ENCODE measurements at regions not wholly inside any gene's neighbourhood (a gene's known extent, or its start where the extent isn't known, plus 50 kb on each side); places are given as distances from the start of the nearest gene placed in this dataset.

DNA sequence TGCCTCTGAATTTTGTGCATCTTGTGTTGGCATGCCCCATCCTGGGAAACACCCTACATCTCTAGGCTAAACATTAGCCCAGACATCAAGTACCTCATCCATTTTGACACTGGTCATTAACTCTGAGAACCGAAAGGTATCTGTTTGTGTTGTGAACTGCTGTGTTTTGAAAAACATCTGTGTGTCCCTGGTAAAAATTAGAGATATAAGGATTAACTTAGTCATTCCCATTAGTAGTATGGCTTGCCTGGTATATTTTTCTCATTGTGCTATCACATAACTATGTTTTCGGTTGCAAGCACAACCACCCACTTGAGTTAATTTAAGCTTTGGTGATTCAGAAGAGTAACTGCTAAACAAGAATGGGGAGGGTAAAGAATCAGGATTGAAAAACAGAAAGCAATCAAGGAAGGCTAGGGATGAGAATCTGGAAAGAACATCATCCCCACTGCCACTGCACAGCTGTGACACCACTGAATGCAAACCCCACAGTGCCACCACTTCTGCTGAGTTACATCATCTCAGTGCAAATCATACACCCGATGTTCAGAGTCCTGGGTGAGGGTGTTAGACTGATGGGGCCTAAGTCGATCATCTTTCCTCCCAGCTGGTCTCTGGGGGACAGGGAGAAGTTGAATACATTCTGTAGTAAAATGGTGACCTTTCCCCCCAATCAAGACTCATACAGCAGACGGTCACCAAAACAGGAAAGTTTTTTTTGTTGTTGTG lies 234.0 kb downstream of the EPHA4 start:
- Histone ChIP-seq H3K27me3 (ENCODE audit: control insufficient read depth in 2 of 2, insufficient read depth in 1 of 2, low read length in 1 of 2) (no peaks in the 10 kb centered on the region), H3K4me3 (ENCODE audit: low read length in 2 of 2) (no peak overlapping the region), H3K4me1 (ENCODE audit: control insufficient read depth in 2 of 2, insufficient read depth in 2 of 2, low read length in 2 of 2) (no peaks in the 10 kb centered on the region), H3K9me3 (ENCODE audit: control insufficient read depth in 2 of 2, insufficient read depth in 1 of 2, low read length in 1 of 2) (no peaks in the 10 kb centered on the region), H3K27ac (ENCODE audit: low read depth in 1 of 2, low read length in 1 of 2) (no peak overlapping the region), H3K36me3 (ENCODE audit: control insufficient read depth in 2 of 2, insufficient read depth in 2 of 2, low read length in 1 of 2) (no peaks in the 10 kb centered on the region)
- DNase-seq (ENCODE audit: low read depth in 6 of 9, low spot score in 9 of 9), result no peak
- 94% methylated on average over 5 of the region's 5 CpGs for WGBS

DNA sequence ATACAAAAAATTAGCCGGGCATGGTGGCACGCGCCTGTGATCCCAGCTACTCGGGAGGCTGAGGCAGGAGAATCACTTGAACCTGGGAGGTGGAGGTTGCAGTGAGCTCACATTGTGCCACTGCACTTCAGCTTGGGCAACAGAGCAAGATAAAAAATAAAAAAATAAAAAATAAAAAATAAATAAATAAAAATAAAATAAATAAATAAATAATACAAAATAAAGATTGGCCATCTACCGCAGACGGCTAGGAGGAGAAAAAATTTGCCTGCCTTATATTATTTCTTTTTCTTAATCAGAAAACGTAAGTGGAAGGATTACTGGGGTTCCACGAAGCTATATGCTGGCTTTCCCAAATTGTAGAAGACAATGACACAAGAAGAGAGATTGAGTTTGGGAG lies 229.7 kb downstream of the EPHA4 start:
- Histone ChIP-seq H3K27me3 (ENCODE audit: control insufficient read depth in 2 of 2, insufficient read depth in 1 of 2, low read length in 1 of 2) (no peaks in the 10 kb centered on the region), H3K36me3 (ENCODE audit: control insufficient read depth in 2 of 2, insufficient read depth in 2 of 2, low read length in 1 of 2) (no peaks in the 10 kb centered on the region), H3K4me1 (ENCODE audit: control insufficient read depth in 2 of 2, insufficient read depth in 2 of 2, low read length in 2 of 2) (no peaks in the 10 kb centered on the region), H3K27ac (ENCODE audit: low read depth in 1 of 2, low read length in 1 of 2) (no peak overlapping the region), H3K4me3 (ENCODE audit: low read length in 2 of 2) (no peak overlapping the region), H3K9me3 (ENCODE audit: control insufficient read depth in 2 of 2, insufficient read depth in 1 of 2, low read length in 1 of 2) (no peaks in the 10 kb centered on the region)
- DNase-seq (ENCODE audit: low read depth in 6 of 9, low spot score in 9 of 9), result no peak
- WGBS, result 92% methylated on average over 8 of the region's 8 CpGs

DNA sequence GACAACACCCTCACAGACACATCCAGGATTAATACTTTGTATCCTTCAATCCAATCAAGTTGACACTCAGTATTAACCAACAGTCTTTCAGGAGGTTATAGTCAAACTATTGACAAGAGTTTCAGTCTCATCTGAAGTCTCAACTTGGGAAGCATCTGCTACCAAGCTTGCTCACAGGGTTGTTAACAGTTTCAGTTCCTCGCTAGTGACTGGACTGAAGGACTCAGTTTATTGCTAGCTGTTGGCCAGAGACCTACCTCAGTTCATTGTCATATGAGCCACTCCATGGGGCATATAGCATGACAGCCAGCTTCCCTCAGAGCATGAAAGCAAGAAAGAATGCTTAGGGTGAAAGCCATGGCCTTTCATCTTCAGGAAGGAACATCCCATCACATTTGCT lies 228.6 kb downstream of the EPHA4 start:
- Histone ChIP-seq H3K4me1 (ENCODE audit: control insufficient read depth in 2 of 2, insufficient read depth in 2 of 2, low read length in 2 of 2) (no peaks in the 10 kb centered on the region), H3K27ac (ENCODE audit: low read depth in 1 of 2, low read length in 1 of 2) (no peak overlapping the region), H3K9me3 (ENCODE audit: control insufficient read depth in 2 of 2, insufficient read depth in 1 of 2, low read length in 1 of 2) (no peaks in the 10 kb centered on the region), H3K27me3 (ENCODE audit: control insufficient read depth in 2 of 2, insufficient read depth in 1 of 2, low read length in 1 of 2) (no peaks in the 10 kb centered on the region), H3K4me3 (ENCODE audit: low read length in 2 of 2) (no peak overlapping the region), H3K36me3 (ENCODE audit: control insufficient read depth in 2 of 2, insufficient read depth in 2 of 2, low read length in 1 of 2) (no peaks in the 10 kb centered on the region)
- 99% methylated on average over 1 of the region's 1 CpG for WGBS
- no peak for DNase-seq (ENCODE audit: low read depth in 6 of 9, low spot score in 9 of 9)

DNA sequence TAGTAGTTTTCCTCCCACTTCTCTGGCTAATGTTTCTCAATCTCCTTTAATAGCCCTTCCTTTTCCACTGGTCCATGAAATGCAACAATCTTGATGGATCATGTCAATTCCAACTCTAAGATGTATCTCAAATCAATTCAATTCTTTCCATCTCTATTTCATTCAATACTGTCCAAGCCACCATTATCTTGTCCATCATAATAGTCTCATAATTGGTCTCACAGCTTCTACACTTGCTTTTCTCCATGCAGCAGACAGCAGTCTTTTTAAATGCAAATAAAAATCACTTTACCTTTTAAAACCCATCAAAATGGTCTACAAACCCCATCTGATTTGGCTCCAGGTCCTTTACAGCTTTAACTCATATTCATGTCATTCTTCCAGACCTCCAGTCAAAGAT lies 226.6 kb downstream of the EPHA4 start:
- H3K27me3 ChIP-seq (ENCODE audit: control insufficient read depth in 2 of 2, insufficient read depth in 1 of 2, low read length in 1 of 2), result no peaks in the 10 kb centered on the region
- no peaks in the 10 kb centered on the region for H3K4me1 ChIP-seq (ENCODE audit: control insufficient read depth in 2 of 2, insufficient read depth in 2 of 2, low read length in 2 of 2)
- no peak overlapping the region for H3K27ac ChIP-seq (ENCODE audit: low read depth in 1 of 2, low read length in 1 of 2)
- no peaks in the 10 kb centered on the region for H3K36me3 ChIP-seq (ENCODE audit: control insufficient read depth in 2 of 2, insufficient read depth in 2 of 2, low read length in 1 of 2)
- H3K9me3 ChIP-seq (ENCODE audit: control insufficient read depth in 2 of 2, insufficient read depth in 1 of 2, low read length in 1 of 2), result no peaks in the 10 kb centered on the region
- DNase-seq (ENCODE audit: low read depth in 6 of 9, low spot score in 9 of 9), result no peak
- no peak overlapping the region for H3K4me3 ChIP-seq (ENCODE audit: low read length in 2 of 2)

DNA sequence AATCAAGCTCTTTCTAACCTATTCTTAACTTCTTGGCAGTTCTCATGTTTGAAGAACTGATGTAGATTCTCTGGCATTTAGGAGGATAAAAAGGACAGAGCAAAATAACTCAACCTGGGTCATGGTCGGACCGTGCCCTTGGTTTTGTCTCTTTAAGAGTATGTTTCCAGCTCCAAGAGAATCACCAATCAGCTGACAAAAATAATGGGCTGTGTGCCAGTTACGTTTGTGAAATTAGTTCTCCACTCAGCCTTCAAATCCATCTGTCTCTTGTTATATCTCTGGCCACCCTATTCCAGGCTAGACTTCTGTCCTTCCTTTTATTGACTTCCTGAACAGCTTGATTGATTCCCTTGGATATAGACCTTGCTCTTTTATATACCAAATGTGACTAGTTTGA lies 225.7 kb downstream of the EPHA4 start:
- Histone ChIP-seq H3K4me1 (ENCODE audit: control insufficient read depth in 2 of 2, insufficient read depth in 2 of 2, low read length in 2 of 2) (no peaks in the 10 kb centered on the region), H3K27ac (ENCODE audit: low read depth in 1 of 2, low read length in 1 of 2) (no peak overlapping the region), H3K27me3 (ENCODE audit: control insufficient read depth in 2 of 2, insufficient read depth in 1 of 2, low read length in 1 of 2) (no peaks in the 10 kb centered on the region), H3K4me3 (ENCODE audit: low read length in 2 of 2) (no peak overlapping the region), H3K9me3 (ENCODE audit: control insufficient read depth in 2 of 2, insufficient read depth in 1 of 2, low read length in 1 of 2) (no peaks in the 10 kb centered on the region), H3K36me3 (ENCODE audit: control insufficient read depth in 2 of 2, insufficient read depth in 2 of 2, low read length in 1 of 2) (no peaks in the 10 kb centered on the region)
- 92% methylated on average over 3 of the region's 3 CpGs for WGBS
- no peak for DNase-seq (ENCODE audit: low read depth in 6 of 9, low spot score in 9 of 9)

DNA sequence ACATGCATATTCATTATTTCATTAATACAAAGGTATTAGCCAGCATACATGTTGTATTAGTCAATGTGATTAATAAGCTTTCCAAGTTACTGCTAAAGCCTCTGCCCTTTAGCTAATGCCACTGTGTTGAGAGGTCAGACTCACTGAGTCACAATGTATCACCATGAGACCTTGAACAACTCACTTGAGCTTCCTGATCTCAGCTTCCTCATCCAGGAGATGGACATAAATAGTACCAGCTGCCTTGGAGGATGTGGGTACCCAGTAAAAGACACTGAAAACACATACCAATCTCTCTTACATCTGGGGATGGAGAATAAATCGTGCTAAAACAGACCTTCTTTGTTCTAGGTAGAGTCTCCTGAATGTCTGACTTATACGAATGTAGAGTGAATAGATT lies 224.6 kb downstream of the EPHA4 start:
- H3K4me1 ChIP-seq (ENCODE audit: control insufficient read depth in 2 of 2, insufficient read depth in 2 of 2, low read length in 2 of 2), result no peaks in the 10 kb centered on the region
- H3K36me3 ChIP-seq (ENCODE audit: control insufficient read depth in 2 of 2, insufficient read depth in 2 of 2, low read length in 1 of 2), result no peaks in the 10 kb centered on the region
- no peaks in the 10 kb centered on the region for H3K9me3 ChIP-seq (ENCODE audit: control insufficient read depth in 2 of 2, insufficient read depth in 1 of 2, low read length in 1 of 2)
- no peaks in the 10 kb centered on the region for H3K27me3 ChIP-seq (ENCODE audit: control insufficient read depth in 2 of 2, insufficient read depth in 1 of 2, low read length in 1 of 2)
- H3K27ac ChIP-seq (ENCODE audit: low read depth in 1 of 2, low read length in 1 of 2), result no peak overlapping the region
- 94% methylated on average over 2 of the region's 2 CpGs for WGBS
- DNase-seq (ENCODE audit: low read depth in 6 of 9, low spot score in 9 of 9), result no peak
- H3K4me3 ChIP-seq (ENCODE audit: low read length in 2 of 2), result no peak overlapping the region

DNA sequence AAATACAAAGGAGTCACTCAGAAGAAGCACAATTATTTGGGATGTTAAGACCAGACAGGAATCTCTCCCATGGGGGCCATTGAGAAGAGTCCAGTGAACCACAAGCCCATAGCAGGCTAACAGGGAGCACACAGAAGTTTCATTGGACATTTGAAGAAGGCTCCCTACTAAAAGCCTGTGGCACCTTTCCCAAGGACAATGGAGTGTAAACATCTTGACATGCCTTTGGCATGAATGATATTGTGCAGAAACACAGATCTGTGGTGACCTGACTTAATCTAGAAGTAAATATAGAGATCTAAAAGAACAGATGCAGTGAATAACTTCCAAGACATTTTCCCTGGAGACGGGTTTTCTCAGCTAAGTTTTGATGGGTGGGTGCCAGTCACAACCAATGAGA lies 221.5 kb downstream of the EPHA4 start:
- WGBS, result 85% methylated on average over 1 of the region's 1 CpG
- no peak overlapping the region for H3K27ac ChIP-seq (ENCODE audit: low read depth in 1 of 2, low read length in 1 of 2)
- no peaks in the 10 kb centered on the region for H3K9me3 ChIP-seq (ENCODE audit: control insufficient read depth in 2 of 2, insufficient read depth in 1 of 2, low read length in 1 of 2)
- no peaks in the 10 kb centered on the region for H3K36me3 ChIP-seq (ENCODE audit: control insufficient read depth in 2 of 2, insufficient read depth in 2 of 2, low read length in 1 of 2)
- no peak overlapping the region for H3K4me3 ChIP-seq (ENCODE audit: low read length in 2 of 2)
- H3K27me3 ChIP-seq (ENCODE audit: control insufficient read depth in 2 of 2, insufficient read depth in 1 of 2, low read length in 1 of 2), result no peaks in the 10 kb centered on the region
- no peak for DNase-seq (ENCODE audit: low read depth in 6 of 9, low spot score in 9 of 9)
- H3K4me1 ChIP-seq (ENCODE audit: control insufficient read depth in 2 of 2, insufficient read depth in 2 of 2, low read length in 2 of 2), result no peaks in the 10 kb centered on the region

DNA sequence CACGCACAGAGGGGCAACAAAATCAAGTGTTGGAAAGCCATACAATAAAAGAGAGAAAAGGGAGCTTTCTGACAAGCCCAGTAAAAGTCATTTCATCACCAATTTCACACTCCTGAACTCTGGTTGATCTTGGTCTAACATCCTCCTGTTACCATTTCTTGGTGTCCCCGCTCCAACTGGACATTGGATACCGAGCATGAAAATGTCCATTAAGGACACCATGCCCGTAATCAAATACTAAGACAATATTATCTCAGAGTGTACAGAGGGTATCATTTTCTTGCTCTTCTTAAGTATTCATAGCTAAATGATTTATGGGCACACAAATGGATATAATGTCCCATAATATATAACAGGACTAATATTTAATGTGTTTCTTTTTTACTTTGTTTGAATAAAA lies 218.9 kb downstream of the EPHA4 start:
- Histone ChIP-seq H3K27ac (ENCODE audit: low read depth in 1 of 2, low read length in 1 of 2) (no peak overlapping the region), H3K36me3 (ENCODE audit: control insufficient read depth in 2 of 2, insufficient read depth in 2 of 2, low read length in 1 of 2) (no peaks in the 10 kb centered on the region), H3K27me3 (ENCODE audit: control insufficient read depth in 2 of 2, insufficient read depth in 1 of 2, low read length in 1 of 2) (no peaks in the 10 kb centered on the region), H3K4me1 (ENCODE audit: control insufficient read depth in 2 of 2, insufficient read depth in 2 of 2, low read length in 2 of 2) (no peaks in the 10 kb centered on the region), H3K9me3 (ENCODE audit: control insufficient read depth in 2 of 2, insufficient read depth in 1 of 2, low read length in 1 of 2) (no peaks in the 10 kb centered on the region), H3K4me3 (ENCODE audit: low read length in 2 of 2) (no peak overlapping the region)
- no peak for DNase-seq (ENCODE audit: low read depth in 6 of 9, low spot score in 9 of 9)
- WGBS, result 71% methylated on average over 4 of the region's 4 CpGs

DNA sequence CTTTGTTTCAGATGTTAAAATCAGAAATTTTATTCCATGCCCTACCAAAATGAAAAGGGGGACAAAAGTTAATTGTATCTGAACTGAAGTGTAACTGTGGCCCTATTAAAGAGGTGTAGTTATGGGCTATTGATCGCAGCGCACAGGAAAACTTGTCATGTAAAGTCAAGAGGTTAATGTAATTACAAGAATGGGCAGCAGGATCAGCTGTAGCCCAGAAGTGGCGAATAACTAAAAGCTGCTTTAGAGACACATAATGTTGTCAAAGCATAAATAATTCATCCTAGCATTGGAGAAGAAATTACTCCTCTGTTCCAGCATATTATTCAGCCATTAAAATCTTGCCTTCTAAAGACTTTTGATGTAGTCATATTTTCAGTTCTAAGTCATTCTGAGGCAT lies 211.8 kb downstream of the EPHA4 start:
- 98% methylated on average over 3 of the region's 3 CpGs for WGBS
- peaks cover 0 to 4% of the 10 kb centered on the region in 2 donors for H3K4me1 ChIP-seq (ENCODE audit: control insufficient read depth in 2 of 2, insufficient read depth in 2 of 2, low read length in 2 of 2)
- H3K4me3 ChIP-seq (ENCODE audit: low read length in 2 of 2), result no peak overlapping the region
- H3K27me3 ChIP-seq (ENCODE audit: control insufficient read depth in 2 of 2, insufficient read depth in 1 of 2, low read length in 1 of 2), result no peaks in the 10 kb centered on the region
- no peaks in the 10 kb centered on the region for H3K36me3 ChIP-seq (ENCODE audit: control insufficient read depth in 2 of 2, insufficient read depth in 2 of 2, low read length in 1 of 2)
- H3K9me3 ChIP-seq (ENCODE audit: control insufficient read depth in 2 of 2, insufficient read depth in 1 of 2, low read length in 1 of 2), result no peaks in the 10 kb centered on the region
- H3K27ac ChIP-seq (ENCODE audit: low read depth in 1 of 2, low read length in 1 of 2), result no peak overlapping the region
- no peak for DNase-seq (ENCODE audit: low read depth in 6 of 9, low spot score in 9 of 9)

DNA sequence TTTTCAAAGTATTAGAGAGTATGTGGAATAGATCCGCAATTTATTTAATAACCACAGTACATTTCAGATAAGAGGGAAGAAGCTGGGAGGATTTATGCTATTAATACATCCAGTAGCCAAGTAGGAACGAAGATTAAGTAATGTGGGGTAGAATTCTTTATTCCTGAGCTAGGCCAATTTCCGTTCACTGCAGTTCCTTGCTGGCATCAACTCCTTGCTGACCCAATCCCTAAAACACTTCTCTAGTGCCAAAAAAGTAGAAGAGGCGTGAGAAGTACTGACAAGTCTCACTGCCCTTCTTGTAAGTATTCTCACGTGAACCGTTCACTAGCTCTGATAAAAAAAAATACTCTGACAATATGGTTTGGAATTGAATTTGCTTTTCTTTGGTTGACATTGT lies 211.4 kb downstream of the EPHA4 start:
- Histone ChIP-seq H3K36me3 (ENCODE audit: control insufficient read depth in 2 of 2, insufficient read depth in 2 of 2, low read length in 1 of 2) (no peaks in the 10 kb centered on the region), H3K4me3 (ENCODE audit: low read length in 2 of 2) (no peak overlapping the region), H3K27ac (ENCODE audit: low read depth in 1 of 2, low read length in 1 of 2) (no peak overlapping the region), H3K9me3 (ENCODE audit: control insufficient read depth in 2 of 2, insufficient read depth in 1 of 2, low read length in 1 of 2) (no peaks in the 10 kb centered on the region), H3K4me1 (ENCODE audit: control insufficient read depth in 2 of 2, insufficient read depth in 2 of 2, low read length in 2 of 2) (peaks cover 0 to 5% of the 10 kb centered on the region in 2 donors), H3K27me3 (ENCODE audit: control insufficient read depth in 2 of 2, insufficient read depth in 1 of 2, low read length in 1 of 2) (no peaks in the 10 kb centered on the region)
- DNase-seq (ENCODE audit: low read depth in 6 of 9, low spot score in 9 of 9), result no peak
- WGBS, result 95% methylated on average over 6 of the region's 6 CpGs
